NB4 (cell line): ENCODE measurements at regions not wholly inside any gene's neighbourhood (a gene's known extent, or its start where the extent isn't known, plus 50 kb on each side); places are given as distances from the start of the nearest gene placed in this dataset.

Source experiments
- DNase-seq: peaks from one replicate; pipeline ENCODE4 v3.0.0; 2010; ENCODE audit warnings: low read depth
- H3K4me3 ChIP-seq: one replicate; pipeline ENCODE4 v1.5.1; 2011; ENCODE audit warnings: mild to moderate bottlenecking, low read depth, low read length, moderate library complexity
- CTCF ChIP-seq: IDR thresholded peaks from one replicate; pipeline ENCODE4 v1.5.1; 2012; ENCODE audit warnings: low read depth, low read length
- MAX ChIP-seq: IDR thresholded peaks from 2 replicates; pipeline ENCODE4 v1.6.1; 2011; ENCODE audit warnings: low read depth, low read length
- MYC ChIP-seq: IDR thresholded peaks from 2 replicates; pipeline ENCODE4 v1.6.1; 2011; ENCODE audit warnings: low read depth, low read length
- POLR2A ChIP-seq: IDR thresholded peaks from 2 replicates; pipeline ENCODE4 v1.6.1; 2011; ENCODE audit warnings: mild to moderate bottlenecking; ENCODE audit not compliant: insufficient read length; ENCODE audit errors: extremely low read depth

- DNase-seq, result peak; percentile 77
- TF ChIP-seq MAX (peak; percentile 62), CTCF (no peak), MYC (peak; percentile 44; the same call in 1 of the 2 replicates), POLR2A (no peak)
- H3K4me3 ChIP-seq, result peak overlapping the region; percentile 1
These were observed 61.6 kb upstream of the MED4 start for GRCh38 chr13:48156466-48156865.

GRCh38 chr13:48155848-48156247, 60.9 kb upstream of the MED4 start:
- TF ChIP-seq MAX (peak; percentile 59; the same call in 1 of the 2 replicates), MYC (peak; percentile 73), POLR2A (no peak), CTCF (no peak)
- DNase-seq, result peak; percentile 92
- H3K4me3 ChIP-seq, result peak overlapping the region; percentile 4

- TF ChIP-seq MYC, result no peak
- no peak for TF ChIP-seq MAX
- TF ChIP-seq CTCF, result no peak
- no peak for TF ChIP-seq POLR2A
- DNase-seq, result no peak
- H3K4me3 ChIP-seq, result no peak overlapping the region
These were observed 59.8 kb upstream of the MED4 start for GRCh38 chr13:48154671-48155070.

- no peak for TF ChIP-seq MYC
- TF ChIP-seq CTCF, result no peak
- TF ChIP-seq MAX, result no peak
- no peak for TF ChIP-seq POLR2A
- DNase-seq, result no peak
- H3K4me3 ChIP-seq, result no peak overlapping the region
These were observed 58.3 kb upstream of the MED4 start for GRCh38 chr13:48153186-48153585.

- no peak for DNase-seq
- H3K4me3 ChIP-seq, result no peak overlapping the region
- TF ChIP-seq MYC (no peak), CTCF (no peak), POLR2A (no peak), MAX (no peak)
These were observed 56.7 kb upstream of the MED4 start for GRCh38 chr13:48151363-48152161.
